Fibroblast of villous mesenchyme (primary cell): ENCODE measurements at regions not wholly inside any gene's neighbourhood (a gene's known extent, or its start where the extent isn't known, plus 50 kb on each side); places are given as distances from the start of the nearest gene placed in this dataset.
A peak's percentile ranks its signal among the peaks of the same experiment; 100 is the strongest.
"Not testable (repeated sequence)": the region's sequence is repeated elsewhere in the genome, so short reads cannot be mapped to it uniquely, and the experiment has no call there.

Source experiments
- DNase-seq: peaks from one replicate; pipeline ENCODE4 v3.0.0-alpha.2; 2010; ENCODE audit warnings: low read depth
- H3K4me3 ChIP-seq: 2 replicates; pipeline ENCODE4 v1.5.1; 2011; ENCODE audit warnings: low read depth, mild to moderate bottlenecking, low read length
- CTCF ChIP-seq: IDR thresholded peaks from 2 replicates; pipeline ENCODE4 v1.5.1; 2012; ENCODE audit warnings: low read depth, mild to moderate bottlenecking, low read length; ENCODE audit not compliant: insufficient read depth

GRCh38 chr10:45091968-45092367 is 91.2 kb downstream of the ZNF22 start:
- no peak for DNase-seq
- TF ChIP-seq CTCF, result no peak
- H3K4me3 ChIP-seq, result no peak overlapping the region

GRCh38 chr10:45093945-45094344 is 93.2 kb downstream of the ZNF22 start:
- no peak for TF ChIP-seq CTCF
- no peak overlapping the region for H3K4me3 ChIP-seq
- no peak for DNase-seq

GRCh38 chr10:45095286-45095685 is 94.6 kb downstream of the ZNF22 start:
- TF ChIP-seq CTCF, result no peak
- no peak overlapping the region for H3K4me3 ChIP-seq
- DNase-seq, result no peak

GRCh38 chr10:45096001-45096400 is 95.3 kb downstream of the ZNF22 start:
- no peak overlapping the region for H3K4me3 ChIP-seq
- no peak for TF ChIP-seq CTCF
- DNase-seq, result no peak

- H3K4me3 ChIP-seq, result no peak overlapping the region
- DNase-seq, result no peak
- no peak for TF ChIP-seq CTCF
These were observed 99.7 kb downstream of the ZNF22 start for GRCh38 chr10:45100429-45100828.

GRCh38 chr10:45104674-45105073 is 104.0 kb downstream of the ZNF22 start:
- TF ChIP-seq CTCF, result no peak
- DNase-seq, result no peak
- H3K4me3 ChIP-seq, result no peak overlapping the region

GRCh38 chr10:45105309-45105708 is 104.6 kb downstream of the ZNF22 start:
- peak; percentile 2 for DNase-seq
- not testable (repeated sequence) for H3K4me3 ChIP-seq

GRCh38 chr10:45106236-45106856 is 105.6 kb downstream of the ZNF22 start:
- no peak for TF ChIP-seq CTCF

More at GRCh38 chr10:45106236-45106856, 105.6 kb downstream of the ZNF22 start:
- no peak for DNase-seq
- H3K4me3 ChIP-seq, result no peak overlapping the region
